ENCODE measurements at regions not wholly inside any gene's neighbourhood (a gene's known extent, or its start where the extent isn't known, plus 50 kb on each side); places are given as distances from the start of the nearest gene placed in this dataset.

DNA sequence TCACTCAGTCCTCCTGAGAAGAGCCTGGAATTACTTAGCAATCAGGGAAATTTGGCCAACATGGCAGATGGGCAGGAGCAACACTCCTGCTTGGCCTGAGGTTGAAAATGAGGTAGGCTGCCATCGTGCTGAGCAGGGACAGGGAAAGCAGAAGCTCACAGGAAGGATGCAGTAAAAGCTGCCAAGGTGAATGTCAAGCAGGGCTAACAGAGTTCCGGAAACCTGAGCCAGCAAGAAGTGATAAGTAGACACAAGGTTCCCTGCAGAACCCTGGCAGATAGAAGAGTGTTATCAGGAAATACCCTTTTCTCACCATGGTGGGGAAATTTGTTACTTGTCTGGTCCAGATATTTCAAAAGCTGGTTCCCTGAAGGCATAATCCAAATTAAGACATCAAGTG, 454.3 kb upstream of the MEX3C start:
- no peaks in the 10 kb centered on the region for H3K9me3 ChIP-seq
- no peaks in the 10 kb centered on the region for H3K36me3 ChIP-seq
- H3K4me3 ChIP-seq, result no peak overlapping the region
- WGBS, result 76% methylated on average over 2 of the region's 2 CpGs
- H3K27ac ChIP-seq (replicated peaks in 1 of 4), result no peak overlapping the region
- H3K4me1 ChIP-seq, result no peaks in the 10 kb centered on the region
- intact Hi-C loops (cut with DNase I), result no loop called here
- no peaks in the 10 kb centered on the region for H3K27me3 ChIP-seq
- no peak for DNase-seq (ENCODE audit: extremely low spot score)
- TF ChIP-seq EP300 (IDR thresholded peaks at IDR 0.05) (no peak), POLR2AphosphoS5 (IDR thresholded peaks at IDR 0.05) (no peak), POLR2A (IDR thresholded peaks at IDR 0.05; ENCODE audit: low read depth) (no peak), CTCF (IDR thresholded peaks at IDR 0.05) (no peak)

DNA sequence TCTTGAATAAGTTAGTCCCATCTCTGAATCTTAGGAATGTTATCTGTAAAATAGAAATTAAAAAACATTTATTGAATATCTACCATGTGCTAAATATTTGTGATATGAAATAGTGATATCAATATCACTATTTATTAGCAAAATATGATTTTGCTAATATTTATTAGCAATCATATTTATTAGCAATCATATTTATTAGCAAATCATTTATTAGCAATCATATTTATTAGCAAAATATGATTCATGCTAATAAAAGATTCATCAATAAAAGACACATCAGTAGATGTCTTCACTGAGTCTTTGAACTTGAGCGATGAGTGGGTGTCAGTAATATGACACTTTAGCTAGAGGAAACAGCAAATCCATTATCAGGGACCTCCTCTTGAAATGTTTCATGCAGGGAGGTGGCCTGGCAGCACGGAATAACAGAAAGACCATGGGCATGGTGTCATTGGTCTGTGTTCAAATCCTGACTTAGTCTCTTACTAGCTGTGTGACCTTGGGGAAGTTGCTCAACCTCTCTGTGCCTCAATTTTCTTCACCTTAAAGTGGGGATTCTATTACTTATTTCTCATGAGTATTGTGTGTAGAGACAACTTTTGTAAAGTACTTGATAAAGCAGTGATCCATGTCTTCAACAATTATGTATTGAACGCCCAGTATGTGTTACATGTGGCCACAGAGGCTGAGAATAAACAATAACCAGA, 456.2 kb upstream of the MEX3C start:
- Histone ChIP-seq H3K27me3 (no peaks in the 10 kb centered on the region), H3K4me3 (no peak overlapping the region), H3K4me1 (no peaks in the 10 kb centered on the region), H3K27ac (replicated peaks in 1 of 4) (no peak overlapping the region), H3K9me3 (no peaks in the 10 kb centered on the region), H3K36me3 (no peaks in the 10 kb centered on the region)
- DNase-seq (ENCODE audit: extremely low spot score), result no peak
- 72% methylated on average over 3 of the region's 3 CpGs for WGBS
- intact Hi-C loops (cut with DNase I), result no loop called here
- TF ChIP-seq CTCF (IDR thresholded peaks at IDR 0.05) (no peak), POLR2A (IDR thresholded peaks at IDR 0.05; ENCODE audit: low read depth) (no peak), POLR2AphosphoS5 (IDR thresholded peaks at IDR 0.05) (no peak), EP300 (IDR thresholded peaks at IDR 0.05) (no peak)

DNA sequence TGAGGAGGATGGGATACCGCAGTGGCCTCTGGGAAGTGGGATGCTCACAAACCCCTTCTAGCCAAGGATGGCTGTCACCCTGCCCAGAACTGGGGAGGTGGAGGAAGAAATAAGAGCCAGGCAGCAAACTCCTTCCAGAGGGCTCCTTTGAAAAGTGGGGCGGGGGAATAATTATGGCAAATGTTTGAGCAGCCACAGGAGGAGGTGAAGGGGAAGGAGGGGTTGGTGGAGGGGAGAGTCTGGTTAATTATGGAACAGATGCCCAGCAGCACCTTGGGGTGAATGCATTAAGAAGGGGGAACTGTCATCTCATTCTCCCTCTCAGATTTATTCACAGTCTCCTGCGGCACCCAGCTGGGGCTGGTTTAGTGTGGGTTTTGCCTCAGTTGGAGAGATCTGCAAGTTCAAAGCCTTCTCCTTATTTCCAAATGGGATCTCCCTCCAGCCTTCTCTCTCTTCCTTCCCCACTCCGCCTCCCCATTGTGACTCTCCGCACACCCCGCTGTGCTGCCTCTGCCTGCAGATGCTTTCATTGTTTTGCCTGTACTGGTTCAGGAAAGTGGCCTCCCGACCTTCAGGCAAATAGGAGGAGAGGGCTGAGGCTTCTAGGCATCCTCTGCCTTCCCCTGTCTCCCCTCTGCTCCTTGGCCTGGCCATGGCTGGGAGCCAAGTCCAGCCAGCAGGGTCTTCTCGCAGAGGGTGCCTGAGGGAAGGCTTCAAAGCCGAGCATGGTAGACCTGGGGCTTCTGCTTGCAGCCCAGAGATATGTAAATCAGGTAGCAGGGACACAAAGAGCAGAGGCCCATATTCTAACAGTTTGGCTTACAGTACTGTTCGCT, 457.2 kb upstream of the MEX3C start:
- WGBS, result 54% methylated on average over 9 of the region's 10 CpGs
- no peak for DNase-seq (ENCODE audit: extremely low spot score)
- Histone ChIP-seq H3K36me3 (no peaks in the 10 kb centered on the region), H3K9me3 (no peaks in the 10 kb centered on the region), H3K27me3 (no peaks in the 10 kb centered on the region), H3K4me1 (no peaks in the 10 kb centered on the region), H3K27ac (replicated peaks in 1 of 4) (no peak overlapping the region), H3K4me3 (no peak overlapping the region)
- no peak for TF ChIP-seq POLR2AphosphoS5 (IDR thresholded peaks at IDR 0.05)
- TF ChIP-seq EP300 (IDR thresholded peaks at IDR 0.05), result no peak
- TF ChIP-seq POLR2A (IDR thresholded peaks at IDR 0.05; ENCODE audit: low read depth), result no peak
- TF ChIP-seq CTCF (IDR thresholded peaks at IDR 0.05), result no peak
- intact Hi-C loops (cut with DNase I), result no loop called here

- 59% methylated on average over 2 of the region's 2 CpGs for WGBS
- intact Hi-C loops (cut with DNase I), result no loop called here
- H3K9me3 ChIP-seq, result no peaks in the 10 kb centered on the region
- H3K36me3 ChIP-seq, result no peaks in the 10 kb centered on the region
- DNase-seq (ENCODE audit: extremely low spot score), result no peak
- H3K27ac ChIP-seq (replicated peaks in 1 of 4), result no peak overlapping the region
- H3K4me1 ChIP-seq, result no peaks in the 10 kb centered on the region
- no peak overlapping the region for H3K4me3 ChIP-seq
- TF ChIP-seq EP300 (IDR thresholded peaks at IDR 0.05) (no peak), POLR2AphosphoS5 (IDR thresholded peaks at IDR 0.05) (no peak), CTCF (IDR thresholded peaks at IDR 0.05) (no peak)
- no peaks in the 10 kb centered on the region for H3K27me3 ChIP-seq
Measured at GRCh38 chr18:51655327-51655698, 457.8 kb upstream of the MEX3C start.

All from esophagus muscularis mucosa (tissue), 4 donors.